SKM-1 (cell line): ENCODE measurements at regions not wholly inside any gene's neighbourhood (a gene's known extent, or its start where the extent isn't known, plus 50 kb on each side); places are given as distances from the start of the nearest gene placed in this dataset.
"Not testable (repeated sequence)": the region's sequence is repeated elsewhere in the genome, so short reads cannot be mapped to it uniquely, and the experiment has no call there.

Experiments used
- DNase-seq: peaks from one replicate; lab custom pipeline; 2025; ENCODE audit not compliant: unreplicated experiment; lab: John Stamatoyannopoulos, UW

DNA sequence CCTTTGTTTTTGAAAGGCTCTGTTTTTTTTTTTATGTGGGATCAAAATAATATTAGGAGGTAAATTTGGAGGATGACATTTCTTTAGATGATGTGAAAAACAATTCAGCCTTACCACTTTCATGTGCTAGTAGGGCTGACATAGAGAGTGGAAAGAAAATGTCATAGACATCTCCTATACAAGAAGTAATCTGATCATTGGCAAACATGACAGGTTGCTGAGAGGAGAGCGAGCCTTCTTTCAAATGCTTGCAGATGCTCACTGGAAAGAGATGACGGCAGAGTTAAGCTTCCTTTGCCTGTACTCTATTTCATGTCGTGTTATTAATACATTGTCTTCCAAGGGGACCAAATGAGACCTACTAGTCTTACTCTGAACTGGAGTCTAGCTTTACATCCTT lies 160.1 kb upstream of the DAP start:
- no peak for DNase-seq

DNA sequence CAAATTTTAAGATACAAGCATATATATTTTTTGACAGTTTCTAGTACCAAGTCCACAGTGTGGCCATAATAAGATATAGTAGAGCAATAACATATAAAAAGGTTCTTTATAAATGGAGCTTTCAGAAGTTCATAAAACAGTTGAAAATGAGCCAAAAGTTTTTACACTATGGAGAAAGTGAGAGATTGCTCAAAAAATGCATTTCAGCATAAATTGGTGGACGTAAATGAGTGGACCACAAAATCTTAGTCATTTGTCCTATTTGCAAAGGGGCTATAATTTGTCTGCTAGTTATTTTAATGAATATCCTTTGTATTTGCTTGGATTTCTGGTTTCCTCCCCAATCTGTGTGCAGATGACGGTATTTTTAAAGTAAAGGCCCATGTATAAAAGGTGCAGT lies 159.4 kb upstream of the DAP start:
- DNase-seq = no peak

DNA sequence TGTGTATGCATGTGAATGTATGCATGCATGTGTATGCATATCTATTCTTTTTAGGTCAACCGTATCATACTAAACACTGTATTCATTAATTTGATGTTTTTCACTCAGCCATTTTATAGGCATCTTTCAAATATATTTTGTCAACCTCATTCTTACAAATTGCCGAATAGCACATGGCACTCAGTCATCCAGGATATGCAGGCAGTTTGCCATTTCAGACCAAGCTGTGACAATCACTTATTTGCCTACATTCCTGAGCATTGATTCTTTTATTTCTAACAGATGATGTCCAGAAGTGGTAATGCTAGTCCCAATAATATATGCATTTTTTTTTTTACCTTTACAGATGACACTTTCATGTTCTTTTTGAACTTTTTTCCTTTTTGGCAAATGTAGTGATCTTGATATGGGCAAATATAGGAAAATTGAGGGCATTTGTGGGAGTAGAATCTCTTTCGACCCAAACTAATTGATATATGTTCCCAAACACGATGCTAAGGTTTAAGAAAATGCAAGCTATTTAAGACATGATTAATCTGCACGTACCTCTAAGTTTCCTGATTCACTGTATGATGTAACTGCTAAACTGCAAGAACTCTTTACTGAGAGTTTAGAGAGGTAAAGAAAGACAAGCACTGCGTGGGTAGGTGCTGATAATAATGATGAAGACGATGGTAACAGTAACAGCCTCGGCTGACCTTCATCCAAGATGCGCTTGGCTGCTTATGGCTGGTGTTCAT lies 153.9 kb upstream of the DAP start:
- DNase-seq = no peak

DNA sequence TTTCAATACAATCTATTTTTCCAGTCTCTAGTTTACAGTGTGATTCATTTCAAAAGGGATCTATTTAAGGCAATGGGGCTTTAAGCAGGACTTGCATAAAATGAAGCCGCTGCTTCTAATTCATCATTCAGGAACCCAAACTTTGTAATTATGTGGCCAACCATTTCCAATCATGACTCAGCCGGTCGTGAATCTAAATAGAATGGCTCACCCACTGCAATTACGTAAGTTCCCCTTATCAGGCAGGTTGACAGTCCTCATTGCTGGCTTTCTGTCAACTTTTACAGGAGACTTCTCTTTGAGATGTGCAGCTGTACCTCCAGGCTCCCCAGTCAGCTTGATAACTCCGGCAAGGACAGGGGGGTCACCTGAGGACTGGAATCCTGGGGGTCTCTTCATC lies 152.8 kb upstream of the DAP start:
- peak; percentile 40 for DNase-seq

DNA sequence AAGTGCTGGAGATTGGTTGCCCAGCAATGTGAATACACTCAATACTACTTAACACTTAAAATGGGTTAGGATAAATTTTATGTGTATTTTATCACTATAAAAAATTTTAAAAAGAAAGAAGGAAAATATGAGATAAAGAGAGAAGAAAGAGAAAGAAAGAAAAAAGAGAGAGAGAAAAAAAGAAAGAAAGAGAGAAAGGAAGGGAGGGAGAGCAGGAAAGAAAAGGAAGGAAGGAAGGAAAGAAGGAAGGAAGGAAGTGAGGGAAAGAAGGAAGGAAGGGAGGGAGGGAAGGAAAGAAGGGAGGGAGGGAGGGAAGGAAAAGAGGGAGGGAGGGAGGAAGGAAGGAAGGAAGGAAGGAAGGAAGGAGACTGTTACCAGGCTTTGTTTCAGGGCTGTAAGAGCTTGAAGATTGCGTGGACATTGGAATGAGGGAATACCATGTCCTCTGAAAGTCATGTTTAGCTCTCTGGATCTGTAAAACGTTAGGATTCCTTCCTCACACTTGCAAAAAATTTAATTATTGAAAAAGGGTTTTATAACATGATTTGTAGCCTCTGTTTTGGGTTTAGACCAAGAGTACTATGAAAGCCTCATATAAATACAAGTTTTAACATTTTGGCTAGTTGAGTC lies 152.3 kb upstream of the DAP start:
- DNase-seq = no peak

DNA sequence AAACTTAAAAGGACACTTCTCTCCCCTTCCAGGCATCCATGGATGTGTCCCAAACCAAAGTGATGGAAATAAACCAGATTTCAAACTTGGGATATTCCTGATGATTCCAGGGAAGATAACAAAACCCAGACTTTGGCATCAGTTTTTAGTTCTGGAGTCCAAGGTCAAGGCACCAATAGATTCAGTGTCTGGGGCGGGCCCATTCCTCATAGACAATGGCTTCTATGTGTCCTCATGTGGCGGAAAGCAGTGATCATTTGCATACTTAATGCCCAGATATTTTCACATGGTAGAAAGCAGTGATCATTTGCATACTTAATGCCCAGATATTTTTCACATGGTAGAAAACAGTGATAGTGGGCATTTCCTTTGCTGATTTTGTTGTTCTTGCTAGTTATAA lies 151.4 kb upstream of the DAP start:
- DNase-seq = no peak

DNA sequence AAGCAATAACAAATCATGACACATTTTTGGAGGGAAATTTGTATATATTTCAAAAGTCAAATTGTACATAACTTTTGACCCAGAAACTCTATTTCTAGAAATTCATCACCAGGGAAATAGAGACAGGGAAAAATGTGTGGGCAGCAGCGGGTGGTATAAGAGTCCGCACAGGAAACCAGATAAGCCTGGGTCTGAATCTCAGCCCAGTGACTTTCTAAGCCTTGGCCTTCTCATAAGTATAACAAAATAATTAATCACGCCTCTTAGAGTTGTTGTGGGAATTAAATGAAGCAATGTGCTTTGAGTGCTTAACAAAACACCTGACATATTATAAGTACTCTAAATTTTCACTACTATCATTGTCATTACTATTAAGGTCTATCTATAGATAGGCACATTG lies 149.2 kb upstream of the DAP start:
- DNase-seq = no peak

DNA sequence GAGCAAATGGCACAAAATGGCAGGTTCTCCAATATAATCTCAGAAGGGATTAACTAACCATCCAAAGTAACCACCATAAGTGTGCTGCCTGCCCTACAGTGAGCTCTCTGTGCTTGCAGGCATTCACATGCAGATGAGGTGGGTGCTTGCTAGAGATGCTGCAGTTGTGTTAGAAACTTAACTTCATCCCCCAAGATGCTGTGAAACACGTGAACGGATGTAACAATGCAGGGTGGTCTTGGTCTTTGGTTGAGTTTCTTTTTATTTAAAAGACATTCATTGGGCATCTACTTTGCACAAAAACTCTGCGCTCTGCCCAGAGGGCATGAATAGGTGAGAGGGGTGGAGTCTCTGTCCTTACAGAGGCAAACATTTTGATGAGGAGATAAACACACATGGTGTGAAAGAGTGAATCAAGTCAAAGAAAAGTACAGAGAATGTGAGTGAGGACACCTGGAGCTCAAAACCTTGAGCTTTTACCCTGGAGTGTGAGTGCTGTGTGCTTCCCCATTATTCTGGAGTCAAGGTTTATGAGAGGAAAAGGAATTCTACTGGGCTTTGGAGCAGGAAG lies 143.9 kb upstream of the DAP start:
- no peak for DNase-seq

DNA sequence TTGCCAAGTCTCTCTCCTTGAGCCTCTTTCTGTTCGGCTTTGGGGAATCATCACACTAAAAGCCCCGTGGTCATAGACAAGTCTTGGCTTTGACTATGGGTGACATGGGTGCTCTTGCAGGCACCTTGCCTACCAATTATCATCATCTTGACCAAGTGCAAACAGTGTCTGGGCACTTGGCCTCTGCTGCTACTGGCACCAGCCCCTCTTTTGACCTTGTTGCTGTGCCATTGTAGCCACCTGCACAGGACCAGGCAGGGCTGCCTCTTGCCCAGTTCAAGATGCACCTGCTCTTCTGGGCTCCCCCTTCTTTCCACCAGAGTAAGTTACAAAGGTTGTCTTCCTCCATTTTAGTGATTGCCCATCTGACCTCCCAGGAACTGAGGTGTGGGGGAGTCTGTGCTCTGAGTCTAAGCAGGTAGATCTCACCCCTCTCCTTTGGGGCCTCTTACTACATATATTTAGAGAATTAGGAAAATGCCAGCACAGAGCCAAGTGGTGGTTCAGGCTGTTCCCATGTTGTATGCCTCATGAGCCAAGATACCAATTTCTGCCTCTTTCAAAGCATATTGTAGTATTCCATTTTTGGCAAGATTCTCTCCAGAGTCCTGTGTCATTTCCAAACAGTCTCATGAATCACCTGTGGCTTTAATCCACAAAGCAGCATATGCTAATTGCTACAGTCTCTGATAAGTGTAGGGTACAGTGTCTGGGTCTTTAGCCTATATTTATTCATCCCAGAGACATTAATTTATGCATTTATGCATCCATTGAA lies 142.9 kb upstream of the DAP start:
- DNase-seq = no peak

DNA sequence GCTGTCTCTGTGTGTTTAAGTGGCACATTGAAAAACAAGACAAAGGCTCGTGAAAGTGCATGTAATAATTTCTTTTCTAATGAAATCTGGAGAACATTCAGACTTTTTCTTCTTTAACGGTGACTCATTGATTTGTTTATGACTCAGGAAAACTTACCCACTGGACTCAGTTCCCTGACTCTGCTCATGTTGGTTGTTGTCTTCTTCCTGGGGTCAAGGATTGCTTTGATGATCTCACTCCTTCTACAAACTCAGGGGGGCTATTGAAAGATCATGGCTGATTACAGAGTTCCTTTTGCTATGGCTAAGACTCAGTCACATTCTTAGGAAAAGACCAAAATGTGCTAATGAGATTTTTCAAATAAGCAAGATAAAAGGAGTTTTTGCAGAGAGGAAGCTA lies 141.1 kb upstream of the DAP start:
- DNase-seq = no peak

DNA sequence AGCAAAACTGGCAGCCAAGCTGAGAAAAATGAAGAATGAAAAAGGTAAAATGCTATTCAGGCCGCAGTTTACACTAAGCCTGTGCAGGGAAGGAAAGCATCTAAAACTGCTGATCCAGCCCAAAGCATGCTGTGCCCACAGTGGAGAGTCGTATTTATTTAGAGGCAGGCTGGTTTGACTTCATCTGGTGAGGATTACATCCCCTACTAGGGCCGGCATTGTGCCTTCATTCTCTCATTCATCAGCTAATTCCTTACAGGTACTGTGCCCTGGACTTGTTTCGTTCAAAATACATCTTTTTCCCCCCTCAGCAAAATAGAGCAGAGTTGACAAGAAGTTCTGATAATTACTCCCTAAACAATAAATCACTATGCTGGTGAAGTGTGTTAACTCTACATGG lies 137.5 kb upstream of the DAP start:
- DNase-seq = no peak

DNA sequence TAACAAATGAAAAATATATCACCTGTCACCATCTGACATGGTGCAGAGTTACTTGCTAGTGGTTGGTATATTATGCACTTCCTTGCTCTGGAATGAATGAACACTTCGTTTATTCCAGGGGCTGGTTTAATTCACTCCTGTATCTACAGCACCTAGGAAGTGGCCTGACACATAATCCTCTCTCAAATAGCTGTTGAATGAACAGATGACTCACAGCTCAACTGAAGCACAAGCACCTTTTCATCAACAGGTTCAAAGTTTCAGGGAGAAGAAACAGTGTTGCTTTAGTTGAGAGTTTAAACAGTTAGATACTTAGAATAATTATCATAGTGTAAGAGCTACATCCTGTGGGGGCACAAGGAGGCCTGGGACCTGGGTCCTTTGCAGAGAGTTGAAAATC lies 135.0 kb upstream of the DAP start:
- DNase-seq = no peak

DNA sequence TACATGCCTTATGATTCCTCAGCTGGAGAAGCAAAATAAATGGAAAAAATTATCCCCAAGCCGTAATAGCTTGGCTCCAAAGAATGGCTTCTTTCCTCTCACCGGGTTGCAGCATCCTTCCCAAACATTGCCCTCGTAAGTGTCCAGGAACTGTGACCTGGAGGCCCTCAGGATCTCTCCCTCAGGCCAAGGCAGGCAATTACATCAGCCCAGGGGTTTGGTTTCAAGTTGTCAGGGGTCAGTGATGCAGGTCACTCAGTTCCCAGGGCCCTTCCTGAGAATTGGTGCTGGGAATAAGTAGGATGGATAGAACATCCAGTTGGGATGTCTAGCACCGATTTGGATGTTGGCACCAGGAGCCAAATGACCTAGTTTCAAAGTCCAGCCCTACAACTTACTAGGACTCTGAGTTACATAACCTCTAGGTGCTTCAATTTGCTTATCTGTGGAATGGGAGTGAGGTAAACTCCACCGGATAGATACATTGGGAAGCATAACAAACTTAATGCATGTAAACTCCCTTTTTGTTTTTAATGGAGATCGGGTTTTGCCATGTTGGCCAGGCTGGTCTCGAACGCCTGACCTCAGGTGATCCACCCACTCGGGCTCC lies 133.5 kb upstream of the DAP start:
- DNase-seq = no peak

DNA sequence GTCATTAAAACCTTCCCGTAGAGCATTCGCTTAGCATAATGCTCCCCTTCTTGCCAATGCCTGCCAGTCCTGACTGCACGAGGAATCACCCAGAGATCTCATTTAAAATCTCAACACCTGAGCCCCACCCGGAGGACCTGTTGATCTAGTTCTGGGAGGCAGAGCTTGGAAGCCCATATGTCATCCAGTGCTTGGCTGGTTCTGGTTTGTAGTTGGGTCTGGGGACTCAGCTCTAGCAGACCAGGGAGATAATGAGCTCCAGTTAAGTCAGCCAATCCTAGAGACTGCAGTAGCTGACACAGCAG lies 131.8 kb upstream of the DAP start:
- no peak for DNase-seq

DNA sequence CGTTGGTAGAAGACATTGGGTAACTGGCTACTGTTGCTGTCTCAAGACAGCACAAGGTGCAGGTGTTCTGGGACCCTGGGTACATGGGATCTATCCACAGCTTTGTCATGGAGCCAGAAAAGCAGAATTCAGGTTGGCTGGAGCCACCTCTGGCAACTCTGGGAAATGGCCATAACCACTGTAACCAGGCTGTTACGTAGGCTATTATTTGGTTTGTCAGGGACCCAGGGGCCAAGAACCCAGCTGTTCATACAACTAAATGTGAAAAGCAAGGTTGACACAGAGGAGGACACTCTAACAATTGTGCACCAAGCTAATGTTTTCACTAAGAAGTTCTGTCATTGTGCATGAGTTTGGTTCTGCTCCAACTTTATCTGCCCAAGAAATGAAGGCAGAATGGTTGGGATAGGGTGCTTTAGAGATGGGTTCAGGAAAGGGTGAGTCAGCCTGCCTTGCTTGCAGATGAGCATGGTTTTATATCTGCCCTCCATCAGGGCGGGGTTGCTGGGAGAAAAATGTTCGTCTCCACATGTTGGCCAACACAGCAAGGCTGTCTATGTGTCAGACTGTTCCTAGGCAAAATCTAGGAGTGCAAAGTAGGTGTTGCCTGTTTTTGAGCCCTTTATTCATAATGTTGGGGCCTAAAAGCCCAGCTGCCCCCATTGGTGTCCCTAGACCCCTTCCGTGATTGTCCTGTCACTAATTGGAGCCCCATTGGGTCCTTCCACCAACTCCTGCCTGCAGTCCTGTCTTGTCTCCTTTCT lies 131.3 kb upstream of the DAP start:
- DNase-seq = no peak

DNA sequence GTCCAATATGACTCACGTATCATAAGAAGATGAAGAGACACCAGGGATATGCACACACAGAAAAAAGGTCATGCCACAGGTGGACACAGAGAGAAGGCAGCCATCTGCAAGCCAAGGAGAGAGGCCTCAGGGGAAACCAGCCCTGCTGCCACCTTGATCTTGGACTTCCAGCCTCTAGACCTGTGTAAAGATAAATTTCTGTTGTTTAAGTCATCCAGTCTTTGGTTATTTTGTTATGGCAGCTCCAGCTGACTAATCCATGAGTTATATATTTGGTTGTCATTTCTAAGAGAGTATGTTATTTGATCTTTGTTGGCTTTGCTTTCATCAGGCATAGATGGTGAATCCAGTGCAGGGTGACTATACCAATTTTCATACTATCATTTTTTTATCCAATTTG lies 130.2 kb upstream of the DAP start:
- no peak for DNase-seq

DNA sequence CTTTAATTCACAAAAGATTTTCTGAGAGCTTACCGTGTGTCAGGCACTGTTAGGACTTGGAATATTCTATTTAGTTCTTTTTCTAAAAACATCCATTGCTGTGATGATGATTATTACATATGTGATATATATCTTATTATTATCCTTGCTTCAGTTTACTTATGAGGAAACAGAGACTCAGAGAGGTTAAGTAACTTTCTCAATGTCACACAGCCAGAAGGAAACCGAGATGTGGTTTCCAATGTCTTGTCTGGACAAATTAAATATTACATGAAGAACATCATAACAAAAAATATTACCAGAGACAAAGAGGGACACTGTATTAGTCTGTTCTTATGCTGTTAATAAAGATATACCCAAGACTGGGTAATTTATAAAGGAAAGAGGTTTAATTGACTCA lies 125.5 kb upstream of the DAP start:
- no peak for DNase-seq

DNA sequence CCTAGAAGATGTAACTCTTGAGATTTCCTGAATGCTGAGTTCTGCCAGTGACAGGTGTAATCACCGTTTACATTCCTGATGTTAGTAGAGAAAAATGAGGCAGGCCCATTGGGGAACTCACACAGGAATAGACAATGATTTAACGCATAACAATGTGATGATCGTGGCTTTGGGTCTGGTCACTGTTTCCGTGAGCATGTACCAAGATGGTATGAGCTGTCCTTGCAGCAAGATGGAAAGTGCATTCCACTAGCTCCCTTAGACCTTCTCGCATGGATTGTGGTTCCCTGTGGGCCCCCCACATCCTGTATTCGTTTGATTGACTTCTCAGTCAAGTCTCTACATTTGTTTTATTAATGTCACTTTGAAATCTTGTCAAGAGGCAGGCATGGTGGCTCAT lies 124.0 kb upstream of the DAP start:
- DNase-seq = no peak

DNA sequence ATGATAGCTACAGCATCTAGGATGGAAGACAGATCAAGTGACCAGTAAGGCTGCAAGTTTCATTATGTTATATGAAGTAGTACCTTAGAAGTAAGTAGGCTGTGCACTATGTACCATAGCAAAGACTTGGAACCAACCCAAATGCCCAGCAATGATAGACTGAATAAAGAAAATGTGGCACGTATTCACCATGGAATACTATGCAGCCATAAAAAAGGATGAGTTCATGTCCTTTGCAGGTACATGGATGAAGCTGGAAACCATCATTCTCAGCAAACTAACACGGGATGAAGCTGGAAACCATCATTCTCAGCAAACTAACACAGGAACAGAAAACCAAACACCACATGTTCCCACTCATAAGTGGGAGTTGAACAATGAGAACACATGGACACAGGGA lies 122.9 kb upstream of the DAP start:
- not testable (repeated sequence) for DNase-seq

DNA sequence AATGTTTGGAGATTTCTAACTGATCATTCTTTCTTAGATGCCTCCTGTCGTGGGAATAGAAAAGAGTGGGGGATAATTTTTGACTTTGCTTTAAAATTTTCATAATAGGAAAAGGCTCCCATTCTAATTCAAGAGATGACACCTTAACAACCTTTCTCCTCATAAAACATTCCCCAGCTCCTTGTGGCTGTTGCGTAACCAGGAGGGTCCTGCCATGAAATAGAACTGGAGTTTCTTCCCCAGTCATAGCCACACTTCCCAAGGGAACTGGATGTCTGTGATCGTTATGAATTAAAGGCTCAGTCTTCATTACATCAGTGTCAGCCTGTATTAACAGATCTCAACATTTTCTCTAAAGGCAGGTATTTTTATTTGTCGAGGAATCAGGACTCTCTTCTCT lies 119.9 kb upstream of the DAP start:
- DNase-seq = no peak

DNA sequence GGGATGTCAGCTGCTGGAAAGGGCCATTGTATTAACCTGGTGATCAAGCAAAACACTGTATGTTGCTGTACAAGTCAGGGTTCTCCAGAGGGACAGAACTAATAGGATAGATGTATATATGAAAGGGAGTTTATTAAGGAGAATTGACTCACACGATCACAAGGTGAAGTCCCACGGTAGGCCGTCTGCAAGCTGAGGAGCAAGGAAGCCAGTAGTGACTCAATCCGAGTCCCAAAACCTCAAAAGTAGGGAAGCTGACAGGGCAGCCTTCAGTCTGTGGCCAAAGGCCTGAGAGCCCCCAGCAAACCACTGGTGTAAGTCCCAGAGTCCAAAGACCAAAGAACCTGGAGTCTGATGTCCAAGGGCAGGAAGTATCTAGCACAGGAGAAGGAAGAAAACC lies 116.0 kb upstream of the DAP start:
- DNase-seq = not testable (repeated sequence)
